Prostate gland (tissue), 2 donors: ENCODE measurements at regions not wholly inside any gene's neighbourhood (a gene's known extent, or its start where the extent isn't known, plus 50 kb on each side); places are given as distances from the start of the nearest gene placed in this dataset.

Experiments
- CTCF ChIP-seq, 4 experiments: fragments of 200-600 bp in 2 of 4; fragments of 450-650 bp in 2 of 4; sonication (generic) in 2 of 4; IDR thresholded peaks; 1 replicate in 3 of 4; 2 replicates in 1 of 4; pipeline ENCODE4 v1.5.1; 2016 to 2019; ENCODE audit warnings: antibody characterized with exemption in 4 of 4, mild to moderate bottlenecking in 2 of 4, moderate library complexity in 2 of 4
- POLR2A ChIP-seq: fragments of 450-650 bp; IDR thresholded peaks from one replicate; pipeline ENCODE4 v1.6.1; 2016; ENCODE audit warnings: antibody characterized with exemption, mild to moderate bottlenecking
- POLR2AphosphoS5 ChIP-seq: sonication (generic); formaldehyde crosslinking; IDR thresholded peaks from one replicate; pipeline ENCODE4 v1.6.1; 2017; ENCODE audit warnings: antibody characterized with exemption

- no peak for TF ChIP-seq CTCF (IDR thresholded peaks at IDR 0.05)
- no peak for TF ChIP-seq POLR2A
- TF ChIP-seq POLR2AphosphoS5 = no peak
Observed at GRCh38 chr6:4012826-4013225, 66.1 kb downstream of the FAM217A start.
